Erythroblast (primary cell): ENCODE measurements at regions not wholly inside any gene's neighbourhood (a gene's known extent, or its start where the extent isn't known, plus 50 kb on each side); places are given as distances from the start of the nearest gene placed in this dataset.

Experiments
- GATA1 ChIP-seq: IDR thresholded peaks from 2 replicates; pipeline ENCODE4 v1.6.1; 2011; ENCODE audit warnings: low read depth, mild to moderate bottlenecking, control low read depth, low read length, moderate library complexity
- POLR2A ChIP-seq: IDR thresholded peaks from 2 replicates; pipeline ENCODE4 v1.6.1; 2011; ENCODE audit warnings: mild to moderate bottlenecking, low read length

GRCh38 chr5:23703940-23704855, 196.8 kb downstream of the PRDM9 start:
- TF ChIP-seq POLR2A (no peak), GATA1 (no peak)
